Upper lobe of left lung (tissue), 6 donors: ENCODE measurements at regions not wholly inside any gene's neighbourhood (a gene's known extent, or its start where the extent isn't known, plus 50 kb on each side); places are given as distances from the start of the nearest gene placed in this dataset.

Experiments used
- ATAC-seq, 2 donors: fragments of 200-7000 bp; cut with Tn5 transposase; one replicate each; pipeline ENCODE4 v1.9.1; 2022; ENCODE audit warnings: mild to moderate bottlenecking in 2 of 2, moderate library complexity in 2 of 2; ENCODE audit not compliant: low FRiP score in 2 of 2
- DNase-seq, 2 donors: peaks; one replicate each; pipeline ENCODE4 v3.0.0-alpha.2; 2019 to 2020
- H3K27ac ChIP-seq, 4 donors: fragments of 200-600 bp; sonication (generic); one replicate each; pipeline ENCODE4 v1.5.1; 2016 to 2019
- H3K27me3 ChIP-seq, 4 donors: fragments of 200-600 bp; sonication (generic); one replicate each; pipeline ENCODE4 v1.5.1; 2017 to 2019
- H3K36me3 ChIP-seq, 4 donors: fragments of 200-600 bp; sonication (generic); one replicate each; pipeline ENCODE4 v1.5.1; 2016 to 2019
- H3K4me1 ChIP-seq, 4 donors: fragments of 200-600 bp; sonication (generic); one replicate each; pipeline ENCODE4 v1.5.1; 2018 to 2019
- H3K4me3 ChIP-seq, 4 donors: fragments of 200-600 bp; sonication (generic); one replicate each; pipeline ENCODE4 v1.5.1; 2017 to 2019; ENCODE audit warnings: mild to moderate bottlenecking in 2 of 4, moderate library complexity in 1 of 4
- H3K9me3 ChIP-seq, 4 donors: fragments of 200-600 bp; sonication (generic); one replicate each; pipeline ENCODE4 v1.5.1; 2018 to 2019
- EP300 ChIP-seq, 4 donors: sonication (generic); formaldehyde crosslinking; IDR thresholded peaks; one replicate each; pipeline ENCODE4 v1.5.1; 2017; ENCODE audit warnings: antibody characterized with exemption in 4 of 4, control low read depth in 2 of 4
- POLR2A ChIP-seq, 4 donors: fragments of 450-650 bp; IDR thresholded peaks; one replicate each; pipeline ENCODE4 v1.5.1; 2016 to 2017; ENCODE audit warnings: antibody characterized with exemption in 4 of 4, mild to moderate bottlenecking in 2 of 4
- POLR2AphosphoS5 ChIP-seq, 2 donors: sonication (generic); formaldehyde crosslinking; IDR thresholded peaks; one replicate each; pipeline ENCODE4 v1.5.1; 2017; ENCODE audit warnings: antibody characterized with exemption in 2 of 2
- WGBS, 2 donors: methylation state at CpG; one replicate each; pipeline ENCODE4 v1.1.5; 2017 to 2018; 5-methylcytosine and 5-hydroxymethylcytosine counted together
- TF ChIP-seq, protein P1 (sequence below), 6 experiments: fragments of 450-650 bp in 4 of 6; fragments of 200-600 bp in 2 of 6; sonication (generic) in 2 of 6; IDR thresholded peaks; one replicate each; pipeline ENCODE4 v1.5.1; 2016 to 2019; ENCODE audit warnings: antibody characterized with exemption in 6 of 6
- donor health status: DM: no; HTN: no; CAD: no; lungs with moderate emphysema.
- donor health status: DM: no; HTN: yes; CAD: no; lungs with severe emphysema.

DNA sequence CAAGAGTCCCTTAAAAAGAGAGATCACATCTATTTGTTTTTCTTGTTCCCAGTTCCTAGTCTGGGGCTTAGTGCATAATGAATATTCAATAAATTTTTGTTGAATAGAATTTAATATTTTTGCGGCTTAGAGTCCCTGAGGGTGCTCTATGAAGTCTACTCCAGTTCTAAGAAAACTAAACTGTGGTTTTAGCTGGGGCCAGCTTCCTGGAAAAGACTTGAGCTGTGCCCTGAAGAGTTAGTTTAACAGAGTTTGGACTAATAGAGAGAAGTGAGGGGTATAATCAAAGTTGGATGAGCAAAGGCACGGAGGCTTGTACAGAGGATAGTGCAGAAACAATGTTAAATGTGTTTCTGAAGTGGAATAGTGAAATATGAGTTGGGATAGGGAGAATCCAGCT, 168.9 kb downstream of the FASLG start:
- Histone ChIP-seq H3K4me3 (no peak overlapping the region), H3K36me3 (no peaks in the 10 kb centered on the region), H3K4me1 (peaks cover 0 to 12% (median 6%) of the 10 kb centered on the region in 4 donors), H3K9me3 (no peaks in the 10 kb centered on the region), H3K27me3 (no peaks in the 10 kb centered on the region), H3K27ac (no peak overlapping the region)
- 82 to 89% methylated on average over 2 of the region's 2 CpGs for WGBS, 2 donors
- ATAC-seq, result no peak
- TF ChIP-seq, protein P1, sequence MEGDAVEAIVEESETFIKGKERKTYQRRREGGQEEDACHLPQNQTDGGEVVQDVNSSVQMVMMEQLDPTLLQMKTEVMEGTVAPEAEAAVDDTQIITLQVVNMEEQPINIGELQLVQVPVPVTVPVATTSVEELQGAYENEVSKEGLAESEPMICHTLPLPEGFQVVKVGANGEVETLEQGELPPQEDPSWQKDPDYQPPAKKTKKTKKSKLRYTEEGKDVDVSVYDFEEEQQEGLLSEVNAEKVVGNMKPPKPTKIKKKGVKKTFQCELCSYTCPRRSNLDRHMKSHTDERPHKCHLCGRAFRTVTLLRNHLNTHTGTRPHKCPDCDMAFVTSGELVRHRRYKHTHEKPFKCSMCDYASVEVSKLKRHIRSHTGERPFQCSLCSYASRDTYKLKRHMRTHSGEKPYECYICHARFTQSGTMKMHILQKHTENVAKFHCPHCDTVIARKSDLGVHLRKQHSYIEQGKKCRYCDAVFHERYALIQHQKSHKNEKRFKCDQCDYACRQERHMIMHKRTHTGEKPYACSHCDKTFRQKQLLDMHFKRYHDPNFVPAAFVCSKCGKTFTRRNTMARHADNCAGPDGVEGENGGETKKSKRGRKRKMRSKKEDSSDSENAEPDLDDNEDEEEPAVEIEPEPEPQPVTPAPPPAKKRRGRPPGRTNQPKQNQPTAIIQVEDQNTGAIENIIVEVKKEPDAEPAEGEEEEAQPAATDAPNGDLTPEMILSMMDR (IDR thresholded peaks at IDR 0.05), result no peak
- TF ChIP-seq POLR2AphosphoS5 (IDR thresholded peaks at IDR 0.05) (no peak), EP300 (IDR thresholded peaks at IDR 0.05) (no peak), POLR2A (IDR thresholded peaks at IDR 0.05) (no peak)
- DNase-seq, result no peak

GRCh38 chr1:172832006-172832725, 173.3 kb downstream of the FASLG start:
- whole genome bisulfite sequencing, 2 donors, result 75 to 94% methylated on average over 1 of the region's 1 CpG
- Histone ChIP-seq H3K36me3 (no peaks in the 10 kb centered on the region), H3K4me3 (no peak overlapping the region), H3K4me1 (peaks cover 0 to 3% (median under 1%) of the 10 kb centered on the region in 4 donors), H3K9me3 (no peaks in the 10 kb centered on the region), H3K27ac (no peak overlapping the region), H3K27me3 (no peaks in the 10 kb centered on the region)
- ATAC-seq (no peak), DNase-seq (no peak)
- TF ChIP-seq, protein P1 (IDR thresholded peaks at IDR 0.05), result no peak
- no peak for TF ChIP-seq POLR2AphosphoS5 (IDR thresholded peaks at IDR 0.05)
- TF ChIP-seq POLR2A (IDR thresholded peaks at IDR 0.05), result no peak
- no peak for TF ChIP-seq EP300 (IDR thresholded peaks at IDR 0.05)

- 92 to 93% methylated on average over 2 of the region's 2 CpGs for WGBS, 2 donors
- Histone ChIP-seq H3K27me3 (no peaks in the 10 kb centered on the region), H3K27ac (no peak overlapping the region), H3K4me3 (no peak overlapping the region), H3K36me3 (no peaks in the 10 kb centered on the region), H3K4me1 (no peaks in the 10 kb centered on the region), H3K9me3 (no peaks in the 10 kb centered on the region)
- ATAC-seq (peak in 1 of 2 donors; percentile 86), DNase-seq (no peak)
- TF ChIP-seq, protein P1 (IDR thresholded peaks at IDR 0.05), result no peak
These were observed 175.1 kb downstream of the FASLG start for GRCh38 chr1:172833954-172834353.

DNA sequence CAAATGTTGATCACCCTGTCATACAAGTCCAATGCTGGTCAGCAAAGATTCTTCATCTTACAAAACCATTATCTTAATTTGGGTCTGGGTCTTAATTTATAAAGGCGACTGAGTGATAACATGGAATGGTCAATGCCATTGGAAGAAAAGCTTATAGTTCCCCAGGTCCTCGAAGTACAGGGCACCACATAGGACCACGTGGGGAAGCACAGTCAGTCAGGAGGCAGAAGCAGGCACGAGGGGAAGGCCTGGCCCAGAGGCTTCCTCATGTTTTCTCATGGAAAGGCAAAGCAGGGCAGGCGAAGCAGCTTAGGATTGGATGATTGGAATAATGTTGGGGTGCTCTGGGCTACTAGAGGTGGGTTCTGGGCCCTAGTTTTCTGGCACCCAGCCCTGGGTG, 175.7 kb downstream of the FASLG start:
- WGBS, 2 donors, result 84 to 85% methylated on average over 5 of the region's 5 CpGs

More for the DNA sequence above, 175.7 kb downstream of the FASLG start:
- ATAC-seq, result peak in 1 of 2 donors; percentile 28
- no peaks in the 10 kb centered on the region for H3K36me3 ChIP-seq
- TF ChIP-seq EP300 (IDR thresholded peaks at IDR 0.05), result no peak
- TF ChIP-seq, protein P1 (IDR thresholded peaks at IDR 0.05), result no peak
- TF ChIP-seq POLR2A (IDR thresholded peaks at IDR 0.05), result no peak
- TF ChIP-seq POLR2AphosphoS5 (IDR thresholded peaks at IDR 0.05), result no peak
- H3K27me3 ChIP-seq, result no peaks in the 10 kb centered on the region
- H3K27ac ChIP-seq, result no peak overlapping the region
- H3K9me3 ChIP-seq, result no peaks in the 10 kb centered on the region
- no peak overlapping the region for H3K4me3 ChIP-seq
- DNase-seq, result no peak
- H3K4me1 ChIP-seq, result no peaks in the 10 kb centered on the region
